Ovary (tissue), 3 donors: ENCODE measurements at regions not wholly inside any gene's neighbourhood (a gene's known extent, or its start where the extent isn't known, plus 50 kb on each side); places are given as distances from the start of the nearest gene placed in this dataset.

Experiments
- POLR2A ChIP-seq: fragments of 450-650 bp; IDR thresholded peaks from one replicate; pipeline ENCODE4 v1.6.1; 2017; ENCODE audit warnings: antibody characterized with exemption, mild to moderate bottlenecking, moderate library complexity
- TF ChIP-seq, protein P1 (sequence below), 3 donors: fragments of 450-650 bp in 2 of 3; fragments of 200-600 bp in 1 of 3; IDR thresholded peaks; one replicate each; pipeline versions ENCODE4 v1.5.1 to v1.8.0; 2016 to 2022; ENCODE audit warnings: antibody characterized with exemption in 3 of 3, mild to moderate bottlenecking in 1 of 3
- donor health status: DM: no; HTN: no; CAD: no.

DNA sequence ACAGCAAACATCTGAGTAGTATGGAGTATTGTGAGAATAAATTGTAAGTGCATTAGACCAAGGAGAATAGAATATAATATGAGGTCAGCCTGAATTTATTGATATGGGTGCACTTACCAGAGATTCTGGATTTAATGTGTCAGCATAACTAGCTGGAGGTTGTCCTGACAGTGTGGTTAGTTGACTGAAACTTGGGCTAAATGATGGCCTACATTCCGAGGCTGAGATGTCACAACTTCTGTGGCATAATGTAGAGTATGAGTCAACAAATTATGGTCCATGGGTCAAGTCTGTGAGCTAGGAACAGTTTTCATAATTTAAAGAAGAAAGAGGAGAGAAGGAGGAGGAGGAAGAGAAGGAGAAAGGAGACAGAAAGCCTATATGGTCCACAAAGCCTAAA is 127.6 kb downstream of the QPCT start:
- TF ChIP-seq, protein P1, sequence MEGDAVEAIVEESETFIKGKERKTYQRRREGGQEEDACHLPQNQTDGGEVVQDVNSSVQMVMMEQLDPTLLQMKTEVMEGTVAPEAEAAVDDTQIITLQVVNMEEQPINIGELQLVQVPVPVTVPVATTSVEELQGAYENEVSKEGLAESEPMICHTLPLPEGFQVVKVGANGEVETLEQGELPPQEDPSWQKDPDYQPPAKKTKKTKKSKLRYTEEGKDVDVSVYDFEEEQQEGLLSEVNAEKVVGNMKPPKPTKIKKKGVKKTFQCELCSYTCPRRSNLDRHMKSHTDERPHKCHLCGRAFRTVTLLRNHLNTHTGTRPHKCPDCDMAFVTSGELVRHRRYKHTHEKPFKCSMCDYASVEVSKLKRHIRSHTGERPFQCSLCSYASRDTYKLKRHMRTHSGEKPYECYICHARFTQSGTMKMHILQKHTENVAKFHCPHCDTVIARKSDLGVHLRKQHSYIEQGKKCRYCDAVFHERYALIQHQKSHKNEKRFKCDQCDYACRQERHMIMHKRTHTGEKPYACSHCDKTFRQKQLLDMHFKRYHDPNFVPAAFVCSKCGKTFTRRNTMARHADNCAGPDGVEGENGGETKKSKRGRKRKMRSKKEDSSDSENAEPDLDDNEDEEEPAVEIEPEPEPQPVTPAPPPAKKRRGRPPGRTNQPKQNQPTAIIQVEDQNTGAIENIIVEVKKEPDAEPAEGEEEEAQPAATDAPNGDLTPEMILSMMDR (IDR thresholded peaks at IDR 0.05): no peak
- no peak for TF ChIP-seq POLR2A
